PFSK-1 (cell line): ENCODE measurements at regions not wholly inside any gene's neighbourhood (a gene's known extent, or its start where the extent isn't known, plus 50 kb on each side); places are given as distances from the start of the nearest gene placed in this dataset.

ENCODE experiments used
- FOXP2 ChIP-seq: optimal IDR thresholded peaks from 2 replicates; pipeline ENCODE3; 2011; ENCODE audit warnings: borderline replicate concordance, control low read depth, inconsistent platforms; ENCODE audit not compliant: insufficient read depth; ENCODE audit errors: extremely low read length, extremely low read depth
- POLR2AphosphoS5 ChIP-seq: IDR thresholded peaks from 2 replicates; pipeline ENCODE4 v1.6.1; 2012; ENCODE audit warnings: low read depth, mild to moderate bottlenecking, control low read depth, low read length, moderate library complexity
- REST ChIP-seq, 2 experiments: IDR thresholded peaks; 2 replicates each; pipeline versions ENCODE4 v1.6.1 to v1.8.0; 2011 to 2012; ENCODE audit warnings: low read depth in 2 of 2, low read length in 2 of 2, control low read depth in 1 of 2, inconsistent platforms in 1 of 2, mild to moderate bottlenecking in 1 of 2, moderate library complexity in 1 of 2; ENCODE audit not compliant: insufficient read depth in 1 of 2
- SIN3A ChIP-seq: IDR thresholded peaks from 2 replicates; pipeline ENCODE4 v1.6.1; 2012; ENCODE audit warnings: mild to moderate bottlenecking, low read length, moderate library complexity, borderline replicate concordance; ENCODE audit not compliant: insufficient read depth
- TAF1 ChIP-seq: IDR thresholded peaks from 2 replicates; pipeline ENCODE4 v1.6.1; 2012; ENCODE audit warnings: low read length, control low read depth, borderline replicate concordance; ENCODE audit not compliant: insufficient read depth

DNA sequence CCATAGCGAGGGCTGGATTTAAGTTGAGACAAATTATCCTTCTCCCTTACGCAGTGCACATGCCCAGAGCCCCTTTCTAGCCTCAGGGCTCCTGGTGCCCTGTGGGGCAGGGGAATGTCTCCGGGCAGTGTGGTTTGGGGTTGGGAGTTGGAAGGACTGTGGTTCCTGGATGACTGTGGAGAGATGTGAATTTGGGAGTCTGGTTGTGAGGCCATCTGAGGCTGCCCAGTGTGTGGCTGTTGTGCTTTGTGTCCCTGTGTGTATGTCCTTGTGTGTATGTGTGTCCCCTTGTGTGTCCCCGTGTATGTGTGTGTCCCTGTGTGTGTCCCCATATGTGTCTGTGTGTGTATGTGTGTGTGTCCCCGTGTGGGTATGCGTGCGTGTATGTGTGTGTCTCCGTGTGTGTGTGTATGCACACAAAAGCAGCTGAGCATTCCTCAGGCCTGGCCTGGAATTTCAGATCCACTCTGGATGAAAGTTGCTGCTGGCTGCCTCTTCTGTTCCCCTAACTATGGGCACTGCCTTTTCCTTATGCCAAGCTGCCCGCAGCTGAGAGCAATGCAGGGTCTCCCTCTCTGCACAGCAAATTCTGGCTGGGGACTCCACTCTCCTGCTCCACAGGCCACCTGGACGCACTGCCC, 65.4 kb downstream of the UBIAD1 start:
- TF ChIP-seq REST (IDR thresholded peaks at IDR 0.05; ENCODE audit: insufficient read depth in 1 of 2, low read depth in 2 of 2, low read length in 2 of 2) (no peak), SIN3A (no peak), POLR2AphosphoS5 (no peak), FOXP2 (no peak), TAF1 (no peak)

DNA sequence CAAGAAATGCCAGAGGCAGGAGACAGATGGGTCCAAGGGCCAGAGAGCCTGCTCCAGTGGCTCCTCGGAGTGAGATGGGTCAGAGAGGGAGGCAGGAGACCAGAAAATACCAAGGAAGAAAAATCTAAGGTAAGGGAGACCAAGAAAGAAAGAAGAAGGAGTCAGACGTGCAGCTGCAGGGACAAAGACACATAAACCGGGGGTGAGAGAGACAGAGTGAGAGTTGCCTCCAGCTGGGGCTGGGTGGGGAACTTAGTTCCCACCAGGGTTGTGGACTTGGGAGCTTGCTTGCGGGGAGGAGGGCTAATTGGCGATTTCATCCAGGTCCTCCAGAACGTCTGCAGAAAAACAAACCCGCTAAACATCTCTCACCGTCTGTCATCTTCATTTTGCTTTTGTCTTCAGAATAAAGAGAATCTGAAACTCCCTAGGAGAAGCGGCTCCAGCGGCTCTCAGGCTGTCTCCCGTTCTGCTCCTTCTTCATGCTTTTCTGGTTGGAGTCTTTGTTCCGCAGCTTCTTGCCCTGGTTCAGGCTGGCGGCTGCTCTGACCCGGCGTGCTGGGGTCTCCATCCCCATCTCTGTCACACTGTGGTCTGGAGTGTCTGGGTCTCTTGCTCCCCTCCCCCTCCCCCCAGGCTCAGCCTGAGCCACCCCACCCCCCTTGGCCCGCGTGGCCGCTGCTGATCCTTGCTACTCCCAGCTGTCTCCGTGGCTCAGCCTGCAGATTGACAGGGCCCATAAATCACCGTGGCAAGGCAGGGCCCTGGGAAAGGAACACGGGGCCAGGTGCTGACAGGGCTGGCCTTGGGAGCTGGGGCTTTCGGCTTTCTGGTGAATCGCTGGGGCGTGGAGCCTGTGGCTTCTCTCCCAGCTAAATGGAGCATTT, 66.6 kb downstream of the UBIAD1 start:
- no peak for TF ChIP-seq FOXP2
- no peak for TF ChIP-seq REST (IDR thresholded peaks at IDR 0.05; ENCODE audit: insufficient read depth in 1 of 2, low read depth in 2 of 2, low read length in 2 of 2)
- no peak for TF ChIP-seq TAF1
- TF ChIP-seq POLR2AphosphoS5, result no peak
- TF ChIP-seq SIN3A, result no peak

GRCh38 chr1:11340233-11340632, 67.2 kb downstream of the UBIAD1 start:
- no peak for TF ChIP-seq FOXP2
- no peak for TF ChIP-seq REST (IDR thresholded peaks at IDR 0.05; ENCODE audit: insufficient read depth in 1 of 2, low read depth in 2 of 2, low read length in 2 of 2)
- no peak for TF ChIP-seq POLR2AphosphoS5

GRCh38 chr1:11341901-11342552, 69.0 kb downstream of the UBIAD1 start:
- no peak for TF ChIP-seq POLR2AphosphoS5

DNA sequence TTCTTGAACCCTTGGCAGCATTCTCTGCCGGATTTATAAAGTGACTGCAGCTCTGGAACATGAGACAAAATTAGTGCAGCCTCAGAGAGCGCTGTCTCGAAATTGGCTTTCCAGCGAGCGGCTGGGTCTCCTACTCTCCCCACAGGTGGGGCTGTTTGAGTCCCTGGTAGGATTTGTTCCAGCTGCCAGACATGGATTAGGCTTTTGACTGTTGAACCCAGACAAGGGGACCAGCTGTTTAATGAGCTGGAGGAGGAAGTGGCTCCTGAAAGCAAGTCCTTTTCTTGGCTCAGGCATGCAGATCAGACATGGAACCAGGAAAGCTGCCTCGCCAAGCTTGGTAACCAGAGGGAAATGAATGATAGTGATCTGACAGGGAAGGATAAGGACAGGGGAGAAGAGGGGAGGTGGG, 69.6 kb downstream of the UBIAD1 start:
- TF ChIP-seq SIN3A, result no peak
- TF ChIP-seq POLR2AphosphoS5, result no peak
- no peak for TF ChIP-seq FOXP2
- no peak for TF ChIP-seq REST (IDR thresholded peaks at IDR 0.05; ENCODE audit: insufficient read depth in 1 of 2, low read depth in 2 of 2, low read length in 2 of 2)
- no peak for TF ChIP-seq TAF1
